Embryonic facial prominence (tissue), 1 donor: ENCODE measurements at regions not wholly inside any gene's neighbourhood (a gene's known extent, or its start where the extent isn't known, plus 50 kb on each side); places are given as distances from the start of the nearest gene placed in this dataset.

Experiments used
- DNase-seq: peaks from one replicate; pipeline ENCODE4 v3.0.0-alpha.2; 2016; ENCODE audit errors: extremely low spot score

DNA sequence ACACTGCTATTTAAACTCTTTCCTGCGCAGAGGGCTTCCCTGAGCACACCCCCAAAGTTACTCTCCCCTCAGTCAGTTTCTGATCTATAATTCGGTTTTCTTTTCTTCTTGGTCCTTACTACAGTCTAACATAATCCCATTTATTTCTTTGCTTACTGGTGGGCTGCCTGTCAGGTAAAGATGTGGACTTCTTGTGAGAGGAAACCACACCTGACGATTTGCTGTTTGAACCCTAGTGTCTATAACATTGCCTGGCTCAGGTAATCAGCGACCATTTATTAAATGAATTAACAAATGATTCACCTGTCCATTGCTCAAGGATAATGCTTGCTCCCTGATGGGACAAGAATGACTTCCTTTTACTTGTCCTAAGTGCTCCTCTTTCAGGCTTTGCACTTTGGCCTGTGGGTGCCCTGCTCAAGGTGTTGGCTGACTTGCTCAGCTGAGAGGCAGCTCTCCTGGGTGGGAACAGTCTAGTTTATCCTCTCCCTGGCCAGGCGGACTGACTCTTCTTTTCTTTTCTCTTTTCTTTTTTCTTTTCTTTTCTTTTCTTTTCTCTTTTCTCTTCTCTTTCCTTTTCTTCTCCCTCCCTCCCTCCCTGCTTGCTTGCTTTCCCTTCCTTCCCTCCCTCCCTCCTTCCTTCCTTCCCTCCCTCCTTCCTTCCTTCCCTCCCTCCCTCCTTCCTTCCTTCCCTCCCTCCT is 233.1 kb downstream of the BCAS1 start:
- DNase-seq, result no peak

DNA sequence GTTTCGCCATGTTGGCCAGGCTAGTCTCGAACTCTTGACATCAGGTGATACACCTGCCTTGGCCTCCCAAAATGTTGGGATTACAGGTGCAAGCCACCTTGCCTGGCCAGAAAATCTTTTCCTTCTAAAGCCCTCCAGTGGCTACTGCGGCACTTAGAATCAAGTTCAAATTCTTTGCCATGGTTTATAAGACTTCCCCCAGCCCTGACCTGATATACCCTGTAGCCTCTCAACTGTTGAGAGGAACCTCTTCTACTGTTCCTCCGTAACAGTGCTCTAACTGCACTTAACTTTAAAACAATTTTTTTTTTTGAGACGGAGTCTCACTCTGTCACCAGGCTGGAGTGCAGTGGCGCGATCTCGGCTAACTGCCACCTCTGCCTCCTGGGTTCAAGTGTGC is 235.6 kb downstream of the BCAS1 start:
- no peak for DNase-seq

DNA sequence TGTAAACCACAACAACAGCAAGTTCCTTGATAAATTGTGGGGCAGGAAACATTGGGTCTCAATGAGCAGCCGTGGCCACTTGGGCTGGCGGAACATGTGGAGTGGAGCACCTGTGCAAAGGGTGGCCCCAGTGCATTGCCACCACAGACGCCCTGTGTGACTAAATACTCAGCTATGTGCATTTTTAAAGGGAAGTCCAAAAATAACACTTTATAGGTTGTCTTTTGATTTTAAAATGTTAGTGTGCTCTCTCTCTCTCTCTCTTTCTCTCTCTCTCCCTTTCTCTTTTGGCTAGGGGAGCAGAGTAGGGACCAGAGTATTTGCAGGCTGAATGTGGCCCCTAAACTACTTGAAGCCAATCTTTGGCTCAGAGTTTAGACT is 236.3 kb downstream of the BCAS1 start:
- DNase-seq, result no peak

DNA sequence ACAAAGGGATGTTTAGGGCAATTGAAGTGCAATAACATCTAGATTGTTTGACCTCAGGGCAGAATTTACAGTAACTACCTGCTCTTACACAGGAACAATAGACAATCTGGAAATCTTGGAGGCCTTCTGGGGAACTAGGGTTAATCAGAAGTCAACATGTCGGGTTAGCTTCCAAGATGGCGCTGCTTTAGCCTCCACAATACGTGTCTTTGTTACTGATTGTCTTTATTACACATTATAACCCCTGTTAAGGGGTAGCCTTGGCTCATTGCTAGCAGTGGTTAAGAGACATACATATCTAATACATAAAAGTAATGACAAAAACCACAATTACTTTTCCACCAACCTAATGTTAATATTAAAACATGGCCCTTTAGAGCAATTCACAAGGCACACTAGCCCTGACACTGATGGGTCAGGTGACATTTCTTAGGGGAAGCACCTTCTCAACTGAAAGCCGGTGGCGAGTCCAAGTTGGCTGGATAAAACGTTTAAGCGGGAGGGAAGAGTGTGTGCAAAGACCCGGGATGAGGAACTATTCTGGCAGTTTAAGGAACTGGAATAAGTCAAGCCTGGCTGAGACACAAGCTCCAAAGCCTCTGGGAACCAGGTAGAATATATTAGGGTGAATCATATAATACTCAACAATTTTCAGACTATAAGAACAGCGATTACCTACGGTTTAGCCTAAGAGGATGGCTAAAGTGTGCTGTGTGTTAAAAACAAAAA is 236.9 kb downstream of the BCAS1 start:
- no peak for DNase-seq

DNA sequence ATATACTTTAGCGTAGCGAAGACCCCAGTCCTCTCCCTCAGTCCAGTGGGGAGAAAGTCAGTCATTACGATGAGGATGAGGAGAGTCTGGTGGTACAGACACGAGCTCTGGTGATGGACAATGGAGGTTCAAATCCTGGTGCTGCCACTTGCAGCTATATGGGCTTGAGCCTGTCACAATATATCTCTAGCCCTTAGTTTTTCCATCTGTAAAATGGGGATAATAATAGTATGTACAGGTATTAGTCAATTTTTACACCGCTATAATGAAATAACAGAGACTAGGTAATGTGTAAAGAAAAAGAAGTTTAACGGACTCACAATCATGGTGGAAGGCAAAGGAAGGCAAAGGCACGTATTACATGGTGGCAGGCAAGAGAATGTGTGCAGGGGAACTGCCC is 237.9 kb downstream of the BCAS1 start:
- DNase-seq, result no peak

DNA sequence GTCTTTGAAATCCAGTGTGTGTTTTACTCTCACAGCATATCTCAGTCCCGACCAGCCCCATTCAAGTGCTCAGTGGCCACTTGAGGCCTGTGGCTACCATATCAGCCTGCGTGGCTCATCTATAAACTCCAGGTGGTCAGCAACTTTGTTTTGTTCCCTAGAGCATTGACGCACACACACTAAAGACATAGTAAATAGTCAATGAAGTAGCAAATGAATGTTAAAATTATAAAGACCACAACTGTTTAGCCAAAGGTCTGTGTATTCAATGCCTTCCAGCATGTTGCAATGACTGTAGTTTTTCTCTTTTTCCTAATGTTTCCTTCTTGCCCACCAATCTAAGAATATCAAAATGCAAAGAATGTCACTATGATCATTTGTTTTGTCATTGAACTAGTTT is 238.2 kb upstream of the ZNF217 start:
- DNase-seq, result no peak

DNA sequence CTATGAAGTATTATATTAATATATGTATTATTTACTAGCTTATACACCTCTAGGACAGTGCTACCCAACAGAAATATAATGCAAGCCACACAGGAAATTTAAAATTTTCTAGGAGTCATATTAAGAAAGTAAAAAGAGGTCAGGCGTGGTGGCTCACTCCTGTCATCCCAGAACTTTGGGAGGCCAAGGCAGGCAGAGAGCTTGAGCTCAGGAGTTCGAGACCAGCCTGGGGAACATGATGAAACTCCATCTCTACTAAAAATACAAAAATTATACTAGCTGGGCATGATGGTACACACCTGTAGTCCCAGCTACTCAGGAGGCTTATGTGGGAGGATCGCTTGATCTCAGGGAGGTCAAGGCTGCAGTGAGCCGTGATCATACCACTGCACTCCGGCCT is 237.6 kb upstream of the ZNF217 start:
- DNase-seq, result no peak

DNA sequence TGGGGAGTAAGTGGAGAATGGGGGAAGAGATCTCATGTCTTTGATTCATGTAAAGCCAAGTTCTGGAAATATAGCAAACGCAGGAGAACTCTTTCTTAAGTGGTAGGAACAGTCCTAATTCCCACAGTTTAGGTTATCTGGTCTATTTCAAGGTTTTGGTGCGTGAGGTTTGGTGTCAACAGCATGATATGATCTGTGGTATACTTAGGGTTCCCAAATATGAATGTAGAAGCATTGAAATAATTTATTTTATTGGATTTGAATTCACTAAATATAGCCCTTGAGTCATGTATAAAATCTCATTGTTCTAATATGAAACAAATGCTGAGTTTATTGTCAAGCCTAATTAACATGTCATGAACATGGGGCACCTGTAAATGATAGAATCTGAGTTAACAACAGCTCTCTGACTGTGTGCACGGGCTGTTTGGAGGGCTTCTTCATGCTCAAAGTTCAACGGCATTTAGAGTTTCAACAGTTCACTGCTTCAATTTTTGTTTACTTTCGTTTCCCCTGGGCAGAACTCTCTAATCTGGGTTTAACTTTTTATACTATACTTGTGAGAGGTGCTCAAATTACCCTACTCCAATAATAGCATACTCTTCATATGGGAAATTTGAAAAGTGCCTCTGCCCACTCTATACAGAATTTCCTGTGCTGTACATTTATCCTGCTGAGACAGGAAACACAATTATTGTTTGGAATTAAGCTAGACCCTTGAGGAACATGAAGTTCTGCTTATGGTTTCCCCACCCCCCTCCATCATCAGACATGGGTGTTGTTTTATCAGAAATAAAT is 236.3 kb upstream of the ZNF217 start:
- DNase-seq, result no peak

DNA sequence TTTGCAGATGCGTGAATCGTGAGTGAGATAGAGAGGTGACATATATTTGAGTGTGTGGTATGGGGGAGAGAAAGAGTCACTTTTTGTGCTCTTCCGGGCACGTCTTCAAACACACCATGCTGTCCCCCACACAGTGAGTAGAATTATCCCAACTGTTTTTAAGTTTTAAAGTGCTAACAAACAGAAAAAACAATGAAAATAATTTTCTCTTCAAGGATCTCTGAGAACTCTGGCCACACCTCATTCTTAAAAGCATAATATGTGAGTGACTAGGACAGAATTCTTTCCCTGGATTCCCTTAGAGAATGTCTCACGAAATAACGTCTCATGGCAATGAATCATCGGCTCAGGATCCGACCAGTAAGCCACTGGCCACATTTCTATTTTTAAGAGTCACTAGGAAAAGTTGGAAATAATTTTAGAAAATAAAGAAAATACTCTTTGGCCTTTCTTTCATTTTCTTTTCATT is 235.7 kb upstream of the ZNF217 start:
- no peak for DNase-seq

DNA sequence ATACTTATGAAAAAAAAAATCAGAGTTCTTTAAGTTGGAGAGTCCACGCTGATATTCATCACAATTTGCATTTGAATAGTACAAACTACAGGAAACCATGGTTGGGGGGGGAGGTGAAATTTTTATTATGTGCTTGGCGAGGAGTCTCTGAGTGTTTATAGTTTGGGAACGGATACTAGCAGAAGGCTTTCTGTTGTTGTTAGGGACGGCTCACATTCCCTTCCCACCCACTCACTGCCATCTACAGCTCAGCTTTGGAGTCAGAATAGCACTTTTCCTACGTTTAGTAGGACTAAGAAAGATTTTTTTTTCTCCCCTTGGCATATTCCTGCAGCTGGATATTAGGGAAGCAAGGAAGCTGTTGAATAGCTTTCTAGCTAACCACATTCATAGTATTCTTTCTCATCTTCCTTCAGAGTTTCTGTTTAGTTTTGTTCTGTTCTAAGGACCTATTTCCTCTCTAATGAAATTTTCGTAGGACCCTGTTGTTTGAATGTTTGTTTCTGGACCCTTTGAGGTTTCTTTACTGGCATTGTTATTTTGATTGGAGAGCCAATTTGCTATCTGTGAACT is 235.1 kb upstream of the ZNF217 start:
- peak; percentile 20 for DNase-seq

DNA sequence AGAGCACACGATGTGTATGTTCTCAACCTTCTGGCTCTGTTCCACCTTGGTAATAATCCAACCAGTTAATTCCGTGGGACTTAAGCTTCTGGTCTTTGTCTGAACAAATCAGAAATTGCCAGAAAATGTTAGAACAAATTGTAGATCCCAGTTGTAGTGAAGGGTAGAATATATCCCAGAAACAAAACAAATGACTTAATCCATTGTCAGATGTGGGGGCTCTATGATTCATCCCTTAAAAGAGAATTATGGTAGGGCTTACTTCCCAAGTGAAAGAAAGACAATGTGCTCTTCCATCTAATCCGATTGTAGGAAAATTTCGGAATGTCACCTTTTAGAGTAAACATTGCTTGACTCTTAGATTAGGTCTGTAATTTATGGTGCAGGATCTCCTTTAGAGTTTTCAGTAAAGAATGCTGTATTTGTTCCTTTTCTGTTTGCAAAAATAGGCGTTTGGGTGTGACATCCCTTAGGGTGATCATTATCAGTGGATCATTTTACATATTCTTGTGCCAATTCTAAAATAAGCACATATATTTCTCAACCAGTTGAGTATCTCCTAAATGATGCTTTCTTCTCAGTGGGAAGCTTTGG is 234.5 kb upstream of the ZNF217 start:
- DNase-seq, result no peak

DNA sequence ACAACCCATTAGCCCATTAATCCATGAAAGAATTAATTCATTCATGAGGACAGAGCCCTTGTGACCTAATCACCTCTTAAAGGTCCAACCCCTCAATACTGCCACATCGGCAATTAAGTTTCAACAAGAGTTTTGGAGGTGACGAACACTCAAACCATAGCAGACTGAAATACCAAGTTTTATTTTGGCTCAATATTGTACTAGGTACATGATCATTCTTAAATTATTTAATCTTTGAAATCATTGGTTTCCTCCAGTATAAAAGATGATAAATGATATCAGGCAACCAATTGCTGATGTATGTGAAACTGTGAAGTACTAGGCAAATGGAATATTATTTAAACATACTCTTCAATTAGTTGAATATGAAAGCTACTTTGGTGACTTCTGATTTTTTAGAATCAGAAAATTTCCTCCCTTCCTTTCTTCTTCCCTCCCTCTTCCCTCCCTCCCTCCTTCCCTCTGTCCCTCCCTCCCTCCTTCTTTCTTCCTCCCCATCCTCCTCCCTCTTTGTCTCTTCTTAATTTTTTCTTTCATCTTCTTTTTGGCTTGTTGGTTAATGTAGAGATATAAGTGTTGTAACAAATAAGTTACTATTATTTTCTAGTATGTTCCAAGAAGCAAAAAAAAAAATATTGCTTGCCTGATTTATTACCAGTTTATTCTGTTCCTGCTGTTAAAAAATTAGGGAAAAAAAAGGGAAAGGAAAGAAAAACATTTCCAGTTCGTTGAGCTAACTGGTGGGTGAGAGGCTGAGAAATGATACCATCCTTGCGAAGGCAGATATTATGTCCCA is 233.9 kb upstream of the ZNF217 start:
- DNase-seq, result no peak

DNA sequence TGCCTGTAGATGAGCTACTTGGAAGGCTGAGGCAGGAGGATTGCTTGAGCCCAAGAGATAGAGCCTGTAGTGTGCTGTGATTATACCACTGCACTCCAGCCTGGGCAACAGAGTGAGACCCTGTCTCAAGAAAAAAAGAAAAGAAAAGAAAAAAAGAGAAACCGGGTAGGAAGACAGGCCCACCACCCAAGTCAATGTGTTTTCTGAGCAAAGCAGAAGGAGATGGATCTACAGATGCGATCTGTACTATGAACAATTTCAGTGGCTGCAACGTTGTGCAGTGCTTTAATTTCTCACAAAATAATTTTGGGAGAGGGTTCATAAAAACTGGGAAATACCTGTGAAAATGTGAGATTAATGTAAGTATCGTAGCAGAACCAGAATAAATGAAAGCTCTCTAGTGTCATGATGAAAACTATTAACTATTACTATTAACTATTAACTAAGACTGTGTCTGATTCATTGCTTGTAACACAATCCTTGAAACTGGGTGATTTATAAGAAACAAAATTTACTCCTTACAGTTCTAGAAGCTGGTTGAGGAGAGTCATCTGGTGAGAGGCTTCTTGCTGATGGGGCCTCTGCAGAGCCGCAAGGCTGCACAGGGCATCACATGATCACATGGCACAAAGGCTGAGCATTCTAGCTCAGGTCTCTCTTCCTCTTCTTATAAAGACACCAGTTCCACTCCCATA is 233.1 kb upstream of the ZNF217 start:
- no peak for DNase-seq

DNA sequence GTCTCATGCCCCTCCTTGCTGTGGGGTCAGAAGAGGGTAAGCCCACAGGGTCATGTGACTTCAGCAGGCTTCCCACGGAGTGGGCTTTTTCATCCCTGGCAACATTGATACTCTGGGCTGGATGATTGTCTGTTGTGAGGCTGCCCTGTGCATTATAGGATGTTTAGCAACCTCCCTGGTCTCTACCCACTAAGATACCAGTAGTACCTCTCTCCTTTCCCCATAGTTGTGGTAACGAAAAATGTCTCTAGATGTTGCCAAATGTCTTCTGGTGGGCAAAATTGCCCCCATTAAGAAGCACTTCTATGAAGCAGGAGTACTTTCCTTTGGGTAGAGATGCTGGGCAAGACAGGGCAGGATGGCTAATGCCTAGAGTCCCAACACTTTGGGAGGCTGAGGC is 232.5 kb upstream of the ZNF217 start:
- no peak for DNase-seq

DNA sequence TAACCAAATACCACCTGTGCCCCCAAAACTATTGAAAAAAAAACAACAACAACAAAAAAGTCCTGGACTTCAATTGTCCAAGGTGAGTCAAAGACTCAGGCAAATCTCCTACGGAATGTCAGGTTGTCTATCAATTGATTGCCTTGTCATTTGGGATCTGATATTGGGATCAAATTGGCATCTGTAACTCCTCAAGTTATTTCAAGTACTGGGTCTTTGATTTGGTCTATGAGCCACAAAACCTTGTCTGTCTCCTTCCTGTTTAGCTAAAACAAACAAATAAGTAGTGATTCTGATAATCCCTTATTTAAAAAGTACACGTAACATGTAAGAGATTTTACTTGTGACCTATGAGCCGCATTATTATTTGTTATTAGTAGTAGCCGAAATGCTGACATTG is 231.6 kb upstream of the ZNF217 start:
- no peak for DNase-seq

DNA sequence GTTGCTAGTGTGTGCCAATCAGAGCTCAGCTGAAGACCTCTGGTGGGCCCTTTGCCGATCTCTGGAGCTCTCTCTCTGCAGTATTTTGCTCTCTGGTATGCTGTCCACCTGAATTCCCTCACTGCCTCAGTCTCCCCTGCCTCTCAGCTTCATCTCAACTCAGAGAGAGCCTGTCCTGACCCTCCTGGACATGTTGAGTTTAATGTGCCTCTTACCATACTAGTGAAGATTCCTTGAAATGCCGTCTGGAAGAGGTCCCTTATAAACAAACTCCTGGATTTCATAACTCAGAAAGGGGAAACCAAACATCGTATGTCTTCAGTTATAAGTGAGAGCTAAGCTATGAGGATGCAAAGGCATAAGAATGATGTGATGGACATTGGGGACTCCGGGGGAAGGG is 231.1 kb upstream of the ZNF217 start:
- DNase-seq, result no peak

DNA sequence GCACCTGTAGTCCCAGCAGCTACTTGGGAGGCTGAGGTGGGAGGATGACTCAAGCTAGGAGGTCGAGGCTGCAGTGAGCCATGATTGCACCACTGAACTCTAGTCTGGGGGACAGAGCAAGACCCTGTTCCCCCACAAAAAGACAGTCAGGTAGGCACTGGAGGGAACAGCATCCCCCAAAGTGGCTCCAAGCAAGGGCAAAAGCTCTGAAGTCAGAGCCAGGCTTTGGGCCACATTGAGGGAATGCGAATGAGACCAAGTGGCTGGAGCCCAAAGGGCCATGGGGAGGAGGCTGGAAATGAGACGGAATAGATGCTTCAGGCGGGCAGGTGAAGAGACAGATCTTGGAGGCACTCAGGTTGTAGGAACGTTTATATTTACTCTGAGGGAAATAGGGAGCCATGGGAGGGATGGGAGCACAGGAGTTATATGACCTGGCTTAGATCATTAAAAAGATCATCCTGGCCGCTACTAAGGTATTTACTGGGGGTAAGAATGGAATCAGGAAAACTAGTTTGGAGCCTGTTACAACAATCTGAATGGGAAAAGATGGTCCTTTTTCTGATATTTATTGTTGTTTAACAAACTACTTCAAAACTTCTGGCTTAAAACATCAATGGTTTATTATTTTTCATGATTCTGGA is 229.6 kb upstream of the ZNF217 start:
- no peak for DNase-seq

DNA sequence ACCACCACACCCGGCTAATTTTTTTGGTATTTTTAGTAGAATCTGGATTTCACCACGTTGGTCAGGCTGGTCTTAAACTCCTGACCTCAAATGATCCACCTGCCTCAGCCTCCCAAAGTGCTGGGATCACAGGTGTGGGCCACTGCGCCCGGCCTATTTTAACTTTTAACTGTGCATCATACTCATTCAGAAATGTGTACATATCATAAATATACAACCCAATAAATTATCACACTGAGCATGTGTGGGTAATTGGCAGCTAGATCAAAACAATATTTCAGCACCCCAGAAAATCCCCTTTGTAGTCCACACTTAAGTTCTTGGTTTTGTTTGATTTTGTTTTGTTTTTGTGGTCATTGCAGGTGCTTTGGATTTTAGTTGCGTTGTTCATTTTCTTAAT is 228.9 kb upstream of the ZNF217 start:
- DNase-seq, result no peak

DNA sequence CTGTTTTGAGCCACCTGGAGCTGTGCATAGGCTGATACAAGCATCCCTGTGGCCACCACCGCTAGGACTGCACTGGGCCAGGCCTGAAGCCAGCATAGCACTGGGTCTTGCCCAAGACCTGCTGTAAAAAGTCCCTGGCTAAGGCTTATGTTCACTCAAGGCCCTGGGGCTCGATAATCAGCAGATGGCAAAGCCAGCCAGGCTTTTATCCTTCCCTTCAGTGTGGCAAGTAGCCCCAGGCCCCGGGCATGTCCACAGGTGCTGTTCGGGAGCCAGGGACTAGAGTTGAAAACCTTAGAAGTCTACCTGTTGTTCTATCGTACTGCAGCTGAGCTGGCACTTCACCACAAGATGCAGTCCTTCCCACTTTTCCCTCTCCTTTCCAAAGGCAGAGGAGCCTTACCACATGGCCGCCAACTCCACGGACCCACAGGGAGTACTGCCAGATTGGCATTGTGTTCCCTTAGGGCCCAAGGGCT is 226.4 kb upstream of the ZNF217 start:
- no peak for DNase-seq
